Skin of body (tissue), 1 donor: ENCODE measurements at regions not wholly inside any gene's neighbourhood (a gene's known extent, or its start where the extent isn't known, plus 50 kb on each side); places are given as distances from the start of the nearest gene placed in this dataset.

ENCODE experiments used
- DNase-seq: peaks from one replicate; lab custom pipeline; 2025; lab: John Stamatoyannopoulos, UW

DNA sequence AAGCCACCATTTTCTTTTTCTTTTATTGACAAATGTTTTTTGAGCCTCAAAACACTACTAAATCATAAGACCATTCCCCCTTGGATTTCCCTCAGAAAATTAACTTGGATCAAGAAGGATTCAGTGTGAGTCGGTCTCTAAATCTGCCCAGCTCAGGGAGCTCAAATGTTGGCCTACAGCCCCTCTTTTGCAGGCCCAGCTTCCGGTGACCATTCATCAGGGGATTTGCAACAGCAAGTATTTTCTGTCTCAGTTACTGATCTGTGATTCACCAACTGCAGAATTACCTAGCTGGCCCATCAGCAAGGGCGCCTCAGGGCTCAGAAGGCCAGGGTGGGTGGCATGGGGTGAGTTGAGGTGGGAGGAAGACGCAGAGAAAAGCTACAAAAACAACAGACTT is 318.1 kb downstream of the CDC5L start:
- no peak for DNase-seq

DNA sequence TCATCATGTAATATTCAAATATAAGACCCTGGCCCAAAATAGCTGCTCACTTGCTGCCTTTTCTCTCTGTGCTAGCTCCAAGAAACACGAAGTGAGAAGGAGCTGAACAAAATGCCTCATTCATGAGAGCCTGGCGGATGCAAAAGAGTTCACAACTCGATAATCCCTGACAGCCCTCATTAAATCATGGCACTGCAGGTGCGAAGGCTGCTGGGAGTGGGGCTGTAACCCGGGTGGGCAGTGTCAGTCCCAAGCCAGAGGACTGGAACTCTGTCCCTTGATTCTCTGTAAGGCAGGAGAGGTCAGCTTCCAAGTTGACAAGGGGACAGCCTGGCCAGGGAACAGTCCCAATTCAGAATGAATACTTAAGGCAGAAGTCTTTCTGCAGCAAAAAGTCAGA is 318.5 kb downstream of the CDC5L start:
- DNase-seq, result no peak

DNA sequence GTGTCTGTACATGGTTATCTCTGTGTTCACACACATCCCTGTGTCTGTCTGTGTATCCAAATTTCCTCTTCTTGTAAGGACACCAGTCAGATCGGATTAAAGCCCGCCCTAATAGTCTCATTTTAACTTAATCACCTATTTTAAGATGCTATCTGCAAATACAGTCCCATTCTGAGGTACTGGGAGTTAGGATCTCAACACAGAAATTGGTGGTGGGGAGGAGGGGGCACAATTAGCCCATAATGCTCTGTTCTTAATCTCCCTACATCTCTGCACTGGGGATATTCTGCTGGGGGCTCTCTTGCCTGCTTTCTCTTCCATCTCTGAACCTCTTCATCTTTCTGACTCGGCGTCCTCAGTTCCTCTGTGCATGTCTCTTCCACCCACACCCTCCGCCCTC is 320.7 kb downstream of the CDC5L start:
- DNase-seq, result no peak

DNA sequence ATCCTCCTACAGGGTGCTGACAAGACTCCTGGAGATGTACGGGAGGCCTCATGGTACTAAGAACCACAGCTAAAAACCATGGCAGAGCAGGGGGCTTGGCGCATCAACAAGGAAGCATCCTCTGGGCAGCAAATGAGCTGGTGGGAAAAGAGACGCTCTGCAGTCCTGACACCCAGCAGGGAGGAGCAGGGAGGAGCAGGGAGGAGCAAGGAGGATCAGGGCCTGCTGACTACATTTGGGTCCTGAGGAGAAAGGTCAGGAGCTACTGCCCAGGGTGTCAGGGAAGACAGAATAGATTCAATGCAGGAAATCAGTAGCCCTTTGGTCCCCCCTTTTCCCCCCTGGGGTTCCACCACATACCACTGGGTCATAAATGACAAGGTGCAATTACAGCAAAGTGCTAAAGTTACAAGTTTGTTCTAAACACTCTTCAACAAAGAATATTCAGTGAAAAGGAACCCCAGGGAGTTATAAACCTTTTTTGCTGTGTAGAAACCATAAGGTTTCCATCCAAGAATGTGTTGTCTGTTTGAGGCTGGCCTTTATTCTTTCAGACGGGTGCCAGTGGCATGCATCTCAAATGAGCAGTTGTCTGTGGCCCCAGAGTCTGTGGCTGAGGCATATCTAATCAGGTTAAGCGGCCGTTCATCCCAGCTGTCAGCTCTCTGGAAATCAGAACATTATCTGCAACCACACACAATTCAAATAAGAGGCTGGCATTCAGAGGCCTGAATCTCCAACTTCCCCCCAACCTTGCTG is 325.0 kb downstream of the CDC5L start:
- DNase-seq, result no peak

DNA sequence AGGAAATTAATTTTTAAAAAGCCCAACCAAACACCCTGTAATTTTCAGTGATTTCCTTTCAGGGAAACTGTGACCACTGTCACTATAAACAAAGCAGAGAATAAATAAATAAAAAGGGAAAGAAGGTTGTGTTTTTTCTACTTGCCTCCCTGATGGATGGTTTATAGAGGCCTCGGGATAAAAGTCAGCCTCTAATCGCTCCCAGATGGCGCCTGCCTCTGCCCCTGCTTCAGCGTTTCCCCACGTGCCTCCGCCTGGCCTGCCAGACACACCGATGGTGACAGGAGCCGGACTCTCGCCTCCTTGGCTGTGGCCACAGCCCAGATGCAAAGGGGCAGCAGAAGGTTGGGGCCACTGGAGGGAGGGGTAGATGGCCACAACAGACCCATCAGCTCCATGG is 327.7 kb downstream of the CDC5L start:
- DNase-seq, result no peak

DNA sequence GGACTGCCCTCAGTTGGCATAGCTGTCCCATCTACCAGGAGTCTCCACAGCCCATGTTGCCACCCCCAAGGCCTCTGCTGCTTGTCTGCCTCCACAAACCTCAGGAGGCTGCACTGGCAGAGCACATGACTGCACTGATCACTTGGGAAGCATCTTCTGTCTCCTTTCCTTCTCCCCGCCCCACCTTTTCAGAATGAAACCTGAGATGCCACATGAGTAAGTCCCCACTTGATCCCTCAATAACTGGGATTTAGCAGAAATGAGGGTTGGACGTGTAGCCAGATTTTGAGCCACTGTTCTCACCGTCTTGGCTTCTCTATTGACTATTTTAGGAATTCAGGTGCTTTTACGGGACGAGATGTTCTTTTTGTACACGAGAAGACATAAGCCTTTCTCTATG is 328.4 kb downstream of the CDC5L start:
- DNase-seq, result no peak

DNA sequence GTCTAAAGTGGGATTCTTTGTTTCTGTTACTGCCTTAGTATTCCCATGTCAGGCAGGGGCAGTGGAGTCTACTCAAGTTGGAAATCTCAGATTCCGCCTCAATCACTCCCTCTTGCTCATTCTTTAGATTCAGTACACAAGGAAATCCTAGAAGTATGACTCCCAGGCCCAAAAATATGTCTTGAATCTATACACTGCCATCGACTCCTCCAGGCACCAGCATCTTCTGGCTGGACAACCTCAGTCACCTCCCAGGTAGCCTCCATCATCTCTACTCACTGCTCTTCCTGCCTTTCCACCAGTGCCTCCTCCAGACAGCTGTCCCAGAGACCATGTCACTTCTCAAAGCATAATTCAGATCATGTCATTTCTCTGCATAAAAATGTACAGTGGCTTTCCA is 329.9 kb downstream of the CDC5L start:
- no peak for DNase-seq

DNA sequence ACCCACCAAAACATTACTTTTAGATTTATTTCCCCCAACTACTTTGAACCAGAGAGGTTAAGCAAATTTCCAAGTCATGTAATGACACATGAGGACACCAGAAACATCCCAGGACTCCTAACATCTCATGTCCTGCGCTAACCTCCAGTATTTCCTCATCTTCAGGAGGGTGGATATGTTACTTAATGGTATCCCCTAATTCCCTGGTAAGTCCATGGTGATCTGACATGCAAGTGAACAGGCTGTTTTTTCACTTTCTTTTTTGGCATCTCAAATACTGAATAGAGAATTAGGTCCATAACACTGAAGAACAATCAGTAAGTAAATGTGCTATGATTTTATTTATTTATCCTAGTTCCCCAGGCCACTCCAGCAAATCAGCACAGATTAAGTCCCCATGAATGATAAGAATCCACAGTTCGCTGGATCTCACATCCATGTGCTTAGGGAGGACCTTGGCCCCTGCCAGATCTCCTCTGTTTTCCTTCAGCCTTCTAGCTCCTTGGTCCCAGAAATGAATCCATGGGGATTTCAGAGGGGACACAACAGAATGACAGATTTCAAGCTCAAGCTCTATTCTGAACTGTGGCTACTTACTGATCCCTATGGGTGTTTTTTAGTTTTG is 334.6 kb downstream of the CDC5L start:
- no peak for DNase-seq

DNA sequence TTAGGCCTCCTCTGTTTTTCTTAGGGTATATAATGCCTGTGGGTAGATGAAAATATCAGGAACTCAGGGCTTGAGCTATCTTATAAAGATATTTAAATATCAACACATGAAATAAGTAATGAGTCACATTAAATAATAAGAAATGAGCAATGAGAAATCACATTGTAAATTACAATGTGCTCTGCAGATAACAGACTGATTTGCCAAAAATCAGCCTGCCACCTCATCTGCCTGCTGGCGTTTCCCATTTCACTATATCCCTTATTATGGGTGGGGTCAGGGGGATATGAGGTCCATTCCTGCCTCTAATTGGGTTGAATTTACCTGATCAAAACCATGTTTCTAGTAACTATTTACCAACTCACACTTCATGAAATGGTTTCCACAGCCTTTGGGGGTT is 335.2 kb downstream of the CDC5L start:
- DNase-seq, result no peak

DNA sequence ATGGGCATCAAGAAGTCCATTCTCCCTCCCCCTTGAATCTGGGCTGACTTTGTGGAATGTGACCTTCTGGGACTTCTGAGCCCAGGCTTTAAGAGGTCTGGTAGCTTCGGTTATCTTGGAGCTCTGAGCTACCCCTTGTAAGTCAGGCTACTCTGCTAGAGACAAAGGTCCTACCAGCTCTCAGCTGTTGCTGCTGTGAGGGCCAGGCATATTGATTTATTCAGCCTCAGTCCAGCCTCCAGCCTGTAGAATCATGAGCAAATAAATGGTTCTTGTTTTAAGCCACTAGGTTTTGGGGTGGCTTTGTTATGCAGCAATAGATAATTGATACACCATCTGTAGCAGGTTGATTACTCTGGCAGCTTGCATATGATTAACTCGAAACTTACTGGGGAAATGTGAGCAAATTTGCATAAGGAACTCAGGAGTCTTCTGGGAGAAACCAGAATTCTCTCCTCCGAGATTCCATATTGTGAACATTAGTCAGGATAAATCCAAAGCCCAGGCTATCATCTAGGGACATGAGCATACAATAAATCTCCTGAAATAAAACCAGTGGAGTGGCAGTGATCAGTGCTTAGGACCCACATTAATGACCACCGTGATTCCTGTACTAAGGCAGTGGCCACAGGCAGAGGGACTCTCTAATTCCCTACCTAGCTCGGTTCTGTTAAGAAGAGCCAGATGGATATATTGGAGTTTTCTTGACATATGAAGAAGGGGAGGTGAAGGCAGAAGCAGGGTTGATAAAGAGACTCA is 336.1 kb downstream of the CDC5L start:
- no peak for DNase-seq

DNA sequence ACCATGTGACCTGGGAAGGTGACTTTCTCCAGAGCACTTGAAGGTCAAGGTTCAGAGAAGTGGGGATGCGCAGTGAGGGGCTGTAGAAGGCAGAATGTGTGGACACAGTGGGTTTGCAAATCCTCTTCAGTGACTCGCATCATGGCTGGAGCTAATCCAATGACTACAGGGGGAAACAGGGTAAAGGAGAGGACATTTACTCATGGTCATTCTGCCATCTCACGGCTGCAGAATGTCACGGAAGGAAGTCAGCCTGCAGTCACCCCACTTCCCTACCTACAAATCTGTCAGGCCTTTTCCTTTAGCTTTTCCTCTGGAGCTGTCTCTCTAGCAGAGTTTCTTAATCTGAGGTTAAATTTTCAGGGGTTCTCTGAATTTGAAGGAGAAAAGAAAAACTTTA is 337.6 kb downstream of the CDC5L start:
- DNase-seq, result no peak

DNA sequence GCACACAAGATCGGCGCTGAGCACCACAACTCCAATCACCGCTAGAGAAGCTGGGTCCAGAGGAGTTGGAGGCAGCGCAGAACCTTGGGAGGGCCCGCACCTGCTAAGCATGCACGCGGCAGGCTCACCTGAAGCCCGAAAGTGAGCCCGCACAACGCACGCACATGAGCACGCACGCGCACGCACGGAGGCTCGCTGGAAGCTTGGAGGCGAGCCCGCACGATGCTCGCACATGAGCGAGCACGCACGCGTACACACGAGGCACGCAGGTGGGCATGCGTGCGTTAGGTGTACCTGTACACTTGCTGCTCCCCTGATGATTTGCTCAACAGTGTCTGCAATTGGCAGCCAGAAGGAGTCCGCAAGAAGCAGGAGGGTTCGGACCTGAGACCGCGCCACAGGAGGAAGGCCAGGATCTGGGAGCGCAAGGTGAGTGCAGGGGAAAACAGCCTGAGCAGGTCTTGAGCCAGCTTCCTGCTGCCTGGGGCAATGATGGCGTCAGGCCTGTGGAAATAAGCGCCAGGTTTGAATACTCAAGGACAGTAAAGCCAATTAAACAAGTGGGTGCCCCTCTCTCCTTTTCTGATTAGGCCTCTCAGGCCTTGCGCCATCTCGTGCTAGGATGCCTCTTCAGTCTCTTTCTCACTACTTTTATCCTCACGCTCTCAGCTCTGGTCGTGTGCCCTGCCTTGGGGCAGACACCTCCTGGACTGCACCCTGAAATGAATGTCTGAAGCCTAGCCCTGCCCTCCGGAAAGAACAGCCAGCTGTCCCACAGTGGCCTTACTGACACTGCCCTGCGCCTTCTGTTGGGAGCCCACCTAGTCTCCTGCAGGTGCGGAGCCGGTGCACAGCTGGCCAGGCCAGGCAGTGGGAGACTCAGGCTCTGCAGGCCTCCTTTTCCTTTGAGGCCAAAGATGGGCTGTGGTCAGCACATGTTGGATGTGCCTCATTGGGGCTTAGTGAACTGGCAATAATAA is 340.4 kb downstream of the CDC5L start:
- DNase-seq, result no peak

DNA sequence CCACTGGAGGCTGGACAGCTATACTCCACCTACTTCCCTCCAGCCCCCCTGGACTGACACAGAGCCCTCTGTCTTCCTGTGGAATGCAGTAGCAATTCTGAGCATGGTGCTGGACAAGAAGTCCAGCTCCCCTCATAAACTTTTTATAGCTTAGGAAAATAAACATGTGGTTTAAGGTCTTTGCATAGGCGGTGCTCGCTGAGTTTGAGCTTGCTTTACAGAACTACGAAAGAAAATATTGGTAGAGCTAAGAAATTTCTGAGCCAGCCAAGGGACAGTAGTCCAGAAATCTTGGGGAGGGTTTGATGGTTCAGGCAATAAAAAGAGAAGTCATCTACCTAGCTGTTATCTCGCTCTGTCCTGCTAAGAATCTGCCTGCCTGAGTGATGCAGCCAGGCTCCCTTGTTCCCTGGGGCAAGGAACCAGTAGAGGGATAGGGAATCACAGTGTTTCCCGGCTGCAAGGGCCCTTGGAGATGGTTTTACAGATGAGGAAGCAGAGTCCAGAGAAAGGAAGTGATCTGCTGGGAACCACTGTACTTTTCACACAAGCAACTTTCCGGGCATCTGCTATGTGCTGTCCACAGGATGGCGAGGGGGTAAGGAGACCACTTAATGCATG is 343.4 kb downstream of the CDC5L start:
- DNase-seq, result no peak

DNA sequence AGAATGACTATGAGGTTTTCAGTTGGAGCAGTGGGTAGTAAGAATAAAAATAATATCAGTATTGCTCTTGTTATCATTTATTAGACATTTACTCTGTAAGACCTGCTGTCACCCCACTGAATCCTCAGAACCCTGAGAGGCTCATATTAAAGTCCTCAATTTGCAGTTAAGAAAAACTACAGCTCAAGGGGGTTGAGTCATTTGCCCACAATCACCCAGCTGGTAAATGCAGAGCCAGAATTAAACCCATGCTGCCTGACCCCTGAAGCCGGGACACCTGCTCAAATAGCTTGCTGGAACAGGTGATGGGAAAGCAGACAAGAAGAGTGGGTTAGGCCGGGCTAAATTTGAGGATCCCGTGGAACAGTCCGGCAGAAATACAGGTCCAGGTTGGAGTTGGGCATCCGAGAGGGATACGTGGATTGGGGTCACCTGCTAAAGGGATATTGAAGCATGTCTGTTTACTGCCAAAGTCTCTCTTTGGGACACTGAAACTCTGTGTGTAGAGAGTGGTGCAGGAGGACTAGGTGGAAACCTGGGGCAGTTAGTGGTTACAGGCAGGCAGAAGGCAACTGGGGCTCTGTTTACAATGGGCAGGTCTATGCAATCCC is 344.1 kb downstream of the CDC5L start:
- DNase-seq, result no peak

DNA sequence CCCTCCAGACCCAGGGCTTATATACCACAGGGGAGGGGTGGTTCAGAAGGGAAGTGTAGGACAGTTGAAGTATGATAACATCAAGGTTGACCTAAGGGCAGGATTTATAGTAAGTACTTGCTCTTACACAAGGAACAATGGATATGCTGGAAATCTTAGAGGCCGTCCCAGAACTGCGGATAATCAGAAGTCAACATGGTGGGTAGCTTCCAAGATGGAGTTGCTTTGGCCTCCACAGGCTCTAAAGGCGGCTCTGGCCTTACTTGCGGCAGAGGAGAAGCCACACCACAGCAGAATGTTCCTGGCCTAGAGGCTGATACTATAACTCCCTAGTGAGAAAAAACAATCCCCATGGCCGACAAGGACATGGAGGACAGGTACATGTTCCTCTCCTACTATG is 344.7 kb downstream of the CDC5L start:
- DNase-seq, result no peak

DNA sequence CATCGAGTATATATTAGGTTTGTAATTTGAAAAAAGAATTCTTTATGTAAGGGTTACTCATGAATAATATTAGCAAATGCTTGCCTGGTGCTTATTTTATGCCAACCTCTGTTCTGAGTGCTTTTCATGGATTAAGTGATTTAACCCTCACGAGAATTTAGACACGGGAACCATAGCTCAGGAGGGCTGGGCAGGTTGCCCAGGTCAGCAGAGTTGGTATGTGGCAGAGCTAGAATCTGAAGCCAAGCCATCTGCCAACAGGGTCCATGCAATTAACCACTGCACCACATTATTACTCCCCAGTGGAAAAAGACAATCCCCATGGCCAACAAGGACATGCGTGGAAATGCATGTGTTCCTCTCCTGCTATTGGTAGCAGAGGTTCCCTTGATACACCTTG is 345.6 kb downstream of the CDC5L start:
- no peak for DNase-seq

DNA sequence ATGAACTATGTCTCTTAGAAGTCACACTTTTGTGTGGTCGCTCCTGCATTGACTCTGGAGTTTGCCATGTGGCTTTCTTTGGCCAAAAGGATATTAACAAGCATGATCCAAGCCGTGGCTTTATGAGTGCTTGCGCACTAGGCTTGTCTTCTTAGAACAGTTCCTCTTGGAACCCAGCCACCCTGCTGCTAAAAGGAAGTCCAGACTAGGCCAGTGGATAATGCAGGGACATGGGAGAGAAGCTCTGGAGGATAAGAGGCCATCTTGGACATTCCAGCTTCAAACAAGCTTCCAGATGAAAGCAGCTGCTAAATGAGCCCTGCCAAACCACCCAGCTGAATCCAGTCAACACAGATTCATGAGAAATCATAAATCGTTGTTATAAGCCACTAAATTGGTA is 346.4 kb downstream of the CDC5L start:
- DNase-seq, result no peak

DNA sequence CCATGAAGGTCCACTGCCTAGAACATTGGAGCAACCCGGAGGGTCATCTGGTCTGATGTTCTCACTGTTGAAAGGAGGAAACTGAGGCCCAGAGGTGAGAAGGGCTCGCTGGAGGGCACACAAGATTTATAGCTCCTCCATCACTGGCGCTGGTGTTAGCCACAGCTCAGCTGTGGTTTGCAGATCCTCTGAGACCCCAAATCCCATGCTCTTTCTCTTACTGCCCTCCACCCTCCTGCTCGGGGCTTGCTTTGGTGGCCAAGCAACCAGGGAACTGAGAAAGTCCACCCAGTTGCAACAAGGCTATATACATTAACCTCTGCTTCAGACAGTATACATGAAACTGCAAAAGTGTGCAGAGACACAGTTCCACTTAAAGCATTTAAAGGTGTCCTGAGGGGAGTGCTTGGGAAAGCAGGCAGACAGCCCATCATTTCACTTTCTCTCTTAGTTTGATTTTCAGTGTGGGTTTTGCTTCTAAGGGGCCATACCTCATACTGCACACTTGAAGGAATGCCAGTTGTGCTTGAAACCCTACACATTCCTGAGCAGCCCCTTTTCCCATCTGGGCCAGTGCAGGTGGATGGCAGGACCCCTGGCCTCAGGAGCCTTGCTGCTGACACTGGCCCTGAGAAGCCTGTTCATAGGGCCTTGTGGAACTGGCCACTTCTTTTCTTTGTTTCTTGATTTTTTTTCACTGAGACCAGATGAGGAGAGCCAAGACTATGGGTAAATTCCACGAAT is 347.6 kb downstream of the CDC5L start:
- DNase-seq, result no peak

DNA sequence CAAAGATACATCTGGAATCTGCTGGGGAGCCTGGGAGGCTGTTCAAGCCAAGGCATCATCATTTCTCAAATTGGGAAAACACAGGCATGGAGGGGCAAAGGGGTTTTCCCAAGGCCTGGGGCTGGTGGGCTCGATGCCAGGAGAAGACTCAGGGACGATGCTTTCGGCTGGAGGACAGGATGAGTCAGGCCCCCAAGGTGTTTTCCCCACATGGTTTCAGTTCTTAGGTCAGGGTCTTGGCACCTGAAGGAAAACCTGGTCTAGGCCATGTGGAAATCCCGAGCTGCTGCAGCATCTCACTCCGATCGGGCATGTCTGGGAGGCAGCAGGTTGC is 348.1 kb downstream of the CDC5L start:
- no peak for DNase-seq

DNA sequence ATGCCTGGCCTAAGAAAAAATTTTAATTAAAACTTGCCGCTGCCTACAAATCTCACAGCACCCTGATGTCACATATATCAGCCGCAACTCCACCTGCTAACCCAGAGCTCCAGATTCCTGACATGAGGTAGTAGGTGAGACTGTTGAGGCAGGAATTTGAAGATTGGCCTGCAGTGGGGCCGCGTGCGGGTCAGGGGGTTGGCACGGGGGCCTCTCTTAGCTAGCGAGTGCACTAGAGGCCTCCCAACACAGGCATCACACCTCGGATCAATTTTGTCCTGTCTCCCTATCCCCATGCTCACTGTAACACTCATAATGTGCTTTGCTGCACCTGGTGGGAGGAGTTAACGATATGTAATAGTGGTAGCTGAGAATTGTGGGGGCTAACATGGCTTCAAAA is 349.8 kb downstream of the CDC5L start:
- no peak for DNase-seq
